GM12875 (cell line): ENCODE measurements at regions not wholly inside any gene's neighbourhood (a gene's known extent, or its start where the extent isn't known, plus 50 kb on each side); places are given as distances from the start of the nearest gene placed in this dataset.

Experiments
- H3K4me3 ChIP-seq: one replicate; pipeline ENCODE4 v1.5.1; 2011; ENCODE audit warnings: low read depth, low read length, control low read depth
- TF ChIP-seq, protein P1 (sequence below): IDR thresholded peaks from 2 replicates; pipeline ENCODE4 v1.5.1; 2011; ENCODE audit warnings: low read depth, mild to moderate bottlenecking, control low read depth, inconsistent platforms, low read length, moderate library complexity, borderline replicate concordance; ENCODE audit not compliant: insufficient read depth

GRCh38 chr5:30620481-30621085 lies 572.9 kb upstream of the CDH6 start:
- TF ChIP-seq, protein P1, sequence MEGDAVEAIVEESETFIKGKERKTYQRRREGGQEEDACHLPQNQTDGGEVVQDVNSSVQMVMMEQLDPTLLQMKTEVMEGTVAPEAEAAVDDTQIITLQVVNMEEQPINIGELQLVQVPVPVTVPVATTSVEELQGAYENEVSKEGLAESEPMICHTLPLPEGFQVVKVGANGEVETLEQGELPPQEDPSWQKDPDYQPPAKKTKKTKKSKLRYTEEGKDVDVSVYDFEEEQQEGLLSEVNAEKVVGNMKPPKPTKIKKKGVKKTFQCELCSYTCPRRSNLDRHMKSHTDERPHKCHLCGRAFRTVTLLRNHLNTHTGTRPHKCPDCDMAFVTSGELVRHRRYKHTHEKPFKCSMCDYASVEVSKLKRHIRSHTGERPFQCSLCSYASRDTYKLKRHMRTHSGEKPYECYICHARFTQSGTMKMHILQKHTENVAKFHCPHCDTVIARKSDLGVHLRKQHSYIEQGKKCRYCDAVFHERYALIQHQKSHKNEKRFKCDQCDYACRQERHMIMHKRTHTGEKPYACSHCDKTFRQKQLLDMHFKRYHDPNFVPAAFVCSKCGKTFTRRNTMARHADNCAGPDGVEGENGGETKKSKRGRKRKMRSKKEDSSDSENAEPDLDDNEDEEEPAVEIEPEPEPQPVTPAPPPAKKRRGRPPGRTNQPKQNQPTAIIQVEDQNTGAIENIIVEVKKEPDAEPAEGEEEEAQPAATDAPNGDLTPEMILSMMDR: no peak
- no peak overlapping the region for H3K4me3 ChIP-seq

DNA sequence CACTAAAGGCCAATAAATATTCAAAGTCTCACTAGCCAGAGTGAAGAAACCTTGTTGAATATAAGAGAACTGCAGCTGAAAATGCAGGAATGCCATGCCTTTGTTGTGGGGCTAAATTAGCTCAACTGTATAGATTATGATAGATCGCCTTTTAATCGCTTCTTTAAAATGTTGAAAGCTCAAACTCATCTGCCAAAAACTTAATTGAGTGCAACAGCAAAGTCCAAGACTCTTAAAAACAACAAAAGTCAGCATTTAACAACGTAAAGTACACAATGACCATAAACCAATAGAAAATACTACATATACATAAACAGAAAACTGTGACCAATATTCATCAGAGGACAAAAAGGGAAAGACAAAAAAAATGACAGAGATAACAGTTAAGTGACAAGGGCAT lies 585.0 kb upstream of the CDH6 start:
- TF ChIP-seq, protein P1: no peak
- no peak overlapping the region for H3K4me3 ChIP-seq

DNA sequence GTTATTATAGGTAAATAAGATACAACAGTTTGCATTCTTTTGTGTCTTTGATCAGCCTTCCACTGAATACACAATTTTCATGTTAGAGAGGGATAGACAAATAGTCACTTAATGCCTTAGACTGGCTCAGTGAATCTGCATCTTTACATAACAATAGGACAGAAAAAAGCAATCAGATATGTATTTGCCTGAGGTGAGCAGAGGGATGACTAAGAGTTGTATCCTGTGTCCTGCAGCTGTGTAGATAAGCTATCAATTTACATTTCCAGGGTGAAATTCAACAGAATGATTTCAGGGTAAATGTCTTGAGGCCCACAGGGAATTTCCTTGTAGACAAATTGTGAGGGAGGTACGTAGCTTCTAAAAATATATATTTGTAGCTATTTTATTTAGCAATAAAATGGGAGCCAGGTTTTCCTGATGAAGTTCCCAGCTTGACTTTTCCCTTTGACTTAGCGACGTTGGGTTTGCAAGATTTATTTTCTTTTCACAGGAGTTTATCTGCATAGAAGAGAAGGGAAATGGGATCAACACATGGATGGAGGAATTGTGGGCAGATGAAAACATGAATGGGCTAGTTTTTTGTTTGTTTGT lies 586.1 kb upstream of the CDH6 start:
- TF ChIP-seq, protein P1: no peak
- H3K4me3 ChIP-seq: no peak overlapping the region

GRCh38 chr5:30605693-30606268 lies 587.7 kb upstream of the CDH6 start:
- no peak overlapping the region for H3K4me3 ChIP-seq
- TF ChIP-seq, protein P1: no peak

- H3K4me3 ChIP-seq: no peak overlapping the region
- TF ChIP-seq, protein P1: no peak
Measured at GRCh38 chr5:30604648-30605262, 588.7 kb upstream of the CDH6 start.

DNA sequence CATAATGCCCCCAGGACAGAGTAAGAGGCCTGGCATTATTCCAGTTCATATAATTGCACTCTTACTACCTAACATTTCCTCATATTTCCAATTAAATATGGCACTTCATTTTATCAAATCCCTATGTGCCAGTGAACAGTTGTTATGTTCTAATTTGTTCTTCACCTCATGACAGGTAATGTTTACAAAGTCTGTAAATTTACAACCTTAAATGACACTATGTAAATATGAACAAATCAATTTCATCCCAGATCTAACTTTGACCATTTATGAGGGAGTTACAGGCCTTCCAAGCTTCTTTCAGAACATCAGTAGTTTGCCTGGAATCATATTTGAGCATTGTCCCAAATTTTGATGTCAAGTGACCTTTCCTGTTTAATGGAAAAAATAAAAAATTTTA lies 592.6 kb upstream of the CDH6 start:
- TF ChIP-seq, protein P1: no peak
- no peak overlapping the region for H3K4me3 ChIP-seq
